ENCODE measurements at regions not wholly inside any gene's neighbourhood (a gene's known extent, or its start where the extent isn't known, plus 50 kb on each side); places are given as distances from the start of the nearest gene placed in this dataset.

DNA sequence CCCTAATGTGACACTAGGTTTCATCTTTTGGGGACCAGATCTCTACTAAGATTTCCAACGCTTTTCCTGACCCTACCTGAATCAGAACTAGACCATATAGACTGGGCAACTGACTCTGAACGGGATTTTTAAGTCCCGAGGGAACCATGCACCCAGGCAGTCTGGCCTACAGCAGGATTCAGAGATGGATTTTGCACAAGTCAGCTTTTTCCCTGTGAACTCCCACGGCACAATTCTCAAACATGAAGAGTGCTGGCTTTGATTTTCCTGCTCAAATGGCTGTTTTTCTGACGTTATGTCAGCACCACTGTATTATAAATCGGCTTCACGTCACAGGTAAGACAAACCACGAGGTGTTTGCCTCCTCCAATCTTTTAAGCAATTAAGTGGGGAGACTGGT lies 409.1 kb downstream of the TCERG1L start:
- Histone ChIP-seq H3K18ac (ENCODE audit: low read depth, low read length) (no peak overlapping the region), H2BK20ac (ENCODE audit: low read depth, low read length) (no peak overlapping the region), H3K27ac (ENCODE audit: insufficient read depth, low read length) (no peak overlapping the region), H2BK5ac (ENCODE audit: low read depth, low read length, poor library complexity, severe bottlenecking) (no peak overlapping the region), H3K4me3 (ENCODE audit: insufficient read depth, low read depth, low read length) (no peak overlapping the region), H3K9me1 (ENCODE audit: insufficient read depth, low read length) (no peaks in the 10 kb centered on the region), H2AK5ac (ENCODE audit: low read depth, low read length) (no peak overlapping the region), H4K91ac (ENCODE audit: insufficient read depth, low read depth, low read length) (no peak overlapping the region), H3K9ac (ENCODE audit: low read depth, low read length) (no peak overlapping the region), H2AK9ac (replicated peaks; ENCODE audit: low read depth, low read length, poor library complexity) (no peak overlapping the region), H3K14ac (replicated peaks; ENCODE audit: low read depth, low read length) (no peak overlapping the region), H3K27me3 (ENCODE audit: control insufficient read depth, insufficient read depth, low read length) (no peaks in the 10 kb centered on the region), H3K56ac (ENCODE audit: extremely low read depth, insufficient read depth, low read length) (no peak overlapping the region), H3K4me2 (ENCODE audit: low read depth, low read length) (no peak overlapping the region), H3K36me3 (ENCODE audit: control insufficient read depth, insufficient read depth, low read length) (no peaks in the 10 kb centered on the region), H3K9me3 (ENCODE audit: control insufficient read depth, insufficient read depth, low read length) (peaks cover 62% of the 10 kb centered on the region), H3K79me1 (ENCODE audit: low read depth in 1 of 2, low read length in 2 of 2) (no peaks in the 10 kb centered on the region), H4K8ac (ENCODE audit: low read depth in 2 of 2, low read length in 2 of 2) (no peak overlapping the region), H4K20me1 (ENCODE audit: insufficient read depth, low read length) (no peaks in the 10 kb centered on the region), H3K23ac (ENCODE audit: low read depth, low read length) (no peak overlapping the region), H2BK15ac (ENCODE audit: low read depth, low read length) (no peak overlapping the region), H2AFZ (replicated peaks; ENCODE audit: low read length, poor library complexity) (no peak overlapping the region), H2BK120ac (ENCODE audit: low read depth, low read length) (no peak overlapping the region), H4K5ac (ENCODE audit: low read depth, low read length) (no peak overlapping the region), H3K4ac (ENCODE audit: low read depth, low read length) (no peak overlapping the region), H3K4me1 (ENCODE audit: control insufficient read depth, insufficient read depth, low read length) (no peaks in the 10 kb centered on the region)
- intact Hi-C loops (cut with micrococcal nuclease) (no loop called here), dilution Hi-C loops (cut with HindIII; ENCODE audit: low sequenced_read_pairs, unreplicated experiment) (no loop called here), in situ Hi-C loops (cut with MboI; ENCODE audit: low sequenced_read_pairs) (no loop called here)
- DNase-seq (no peak), ATAC-seq (ENCODE audit: low read depth) (no peak)
- BruUV-seq (replicated peaks) = no TSS peak
- TF ChIP-seq MXI1 (IDR thresholded peaks at IDR 0.05; ENCODE audit: borderline replicate concordance, low read depth, low read length) (no peak), CHD1 (IDR thresholded peaks at IDR 0.05; ENCODE audit: low read depth, low read length) (no peak), RAD21 (IDR thresholded peaks at IDR 0.05; ENCODE audit: low read length) (no peak), CEBPB (IDR thresholded peaks at IDR 0.05; ENCODE audit: low read depth, low read length) (no peak), NFE2L2 (IDR thresholded peaks at IDR 0.05; ENCODE audit: low read depth, low read length) (no peak), FOS (IDR thresholded peaks at IDR 0.05; ENCODE audit: low read depth, low read length) (no peak), BHLHE40 (IDR thresholded peaks at IDR 0.05; ENCODE audit: low read depth, low read length) (no peak), MAFK (IDR thresholded peaks at IDR 0.05; ENCODE audit: low read depth, low read length) (no peak)
- TF ChIP-seq, protein P1, sequence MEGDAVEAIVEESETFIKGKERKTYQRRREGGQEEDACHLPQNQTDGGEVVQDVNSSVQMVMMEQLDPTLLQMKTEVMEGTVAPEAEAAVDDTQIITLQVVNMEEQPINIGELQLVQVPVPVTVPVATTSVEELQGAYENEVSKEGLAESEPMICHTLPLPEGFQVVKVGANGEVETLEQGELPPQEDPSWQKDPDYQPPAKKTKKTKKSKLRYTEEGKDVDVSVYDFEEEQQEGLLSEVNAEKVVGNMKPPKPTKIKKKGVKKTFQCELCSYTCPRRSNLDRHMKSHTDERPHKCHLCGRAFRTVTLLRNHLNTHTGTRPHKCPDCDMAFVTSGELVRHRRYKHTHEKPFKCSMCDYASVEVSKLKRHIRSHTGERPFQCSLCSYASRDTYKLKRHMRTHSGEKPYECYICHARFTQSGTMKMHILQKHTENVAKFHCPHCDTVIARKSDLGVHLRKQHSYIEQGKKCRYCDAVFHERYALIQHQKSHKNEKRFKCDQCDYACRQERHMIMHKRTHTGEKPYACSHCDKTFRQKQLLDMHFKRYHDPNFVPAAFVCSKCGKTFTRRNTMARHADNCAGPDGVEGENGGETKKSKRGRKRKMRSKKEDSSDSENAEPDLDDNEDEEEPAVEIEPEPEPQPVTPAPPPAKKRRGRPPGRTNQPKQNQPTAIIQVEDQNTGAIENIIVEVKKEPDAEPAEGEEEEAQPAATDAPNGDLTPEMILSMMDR (conservative IDR thresholded peaks at IDR 0.05; ENCODE audit: low read depth, low read length) = no peak
- CTCF ChIA-PET = no interaction called here
- WGBS, 2 experiments (ENCODE audit: extremely low coverage in 2 of 2, insufficient read length in 1 of 2) = 19% methylated on average over 3 of the region's 8 CpGs; no CpG with 5 or more reads in 1 of the 2 experiments
- POLR2A ChIA-PET (ENCODE audit: unreplicated experiment) = no interaction called here
